NCI-H1048 (cell line): ENCODE measurements at regions not wholly inside any gene's neighbourhood (a gene's known extent, or its start where the extent isn't known, plus 50 kb on each side); places are given as distances from the start of the nearest gene placed in this dataset.

Source experiments
- DNase-seq: peaks from one replicate; lab custom pipeline; 2025; lab: John Stamatoyannopoulos, UW

DNA sequence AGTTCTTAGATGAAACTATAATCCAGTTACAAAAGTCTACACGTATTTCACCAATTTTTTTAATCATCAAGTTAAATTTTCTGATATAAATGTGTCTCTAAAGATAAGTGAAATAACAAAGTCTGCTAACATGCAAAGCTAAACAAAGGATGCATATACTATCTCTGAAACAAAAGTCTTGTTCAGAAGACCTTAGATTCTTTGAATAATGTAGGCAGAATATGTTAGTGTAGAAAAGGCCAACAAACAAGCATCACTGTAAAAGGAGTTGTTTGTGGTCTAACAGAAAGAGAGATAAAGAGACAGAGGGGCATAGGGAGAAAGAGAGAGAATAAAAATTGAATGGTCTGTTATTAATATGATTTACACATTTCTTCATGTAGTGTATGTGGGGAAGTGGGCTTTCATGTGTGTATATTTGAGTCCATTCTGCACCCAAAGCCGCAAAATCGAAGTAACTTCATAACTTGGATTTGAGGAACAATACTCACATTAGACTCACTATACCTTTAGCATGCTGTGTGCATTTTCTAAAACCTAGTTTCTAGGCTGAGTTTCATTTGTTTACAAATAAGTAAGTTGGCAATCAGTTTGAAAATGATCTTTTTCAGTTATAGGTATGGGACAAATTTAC lies 734.8 kb upstream of the REG3G start:
- DNase-seq: no peak

DNA sequence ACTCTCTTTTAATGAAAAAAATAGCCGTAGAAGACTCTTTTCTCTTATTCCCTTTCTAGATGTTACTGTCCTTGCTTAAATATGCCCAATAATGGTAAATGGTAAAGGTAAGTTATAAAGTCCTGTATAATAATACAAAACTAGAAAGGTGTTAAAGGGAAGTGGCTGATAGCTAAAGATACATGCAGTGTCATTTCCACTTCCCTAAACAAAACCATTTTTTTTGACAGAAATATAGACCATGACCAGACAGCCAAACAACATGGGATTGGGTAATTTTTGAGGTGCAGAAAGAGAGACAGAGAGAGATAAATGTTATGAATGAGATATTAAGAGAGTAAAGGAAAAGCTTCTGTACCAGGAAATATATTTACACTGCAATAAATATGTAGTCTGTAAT lies 731.7 kb upstream of the REG3G start:
- no peak for DNase-seq

DNA sequence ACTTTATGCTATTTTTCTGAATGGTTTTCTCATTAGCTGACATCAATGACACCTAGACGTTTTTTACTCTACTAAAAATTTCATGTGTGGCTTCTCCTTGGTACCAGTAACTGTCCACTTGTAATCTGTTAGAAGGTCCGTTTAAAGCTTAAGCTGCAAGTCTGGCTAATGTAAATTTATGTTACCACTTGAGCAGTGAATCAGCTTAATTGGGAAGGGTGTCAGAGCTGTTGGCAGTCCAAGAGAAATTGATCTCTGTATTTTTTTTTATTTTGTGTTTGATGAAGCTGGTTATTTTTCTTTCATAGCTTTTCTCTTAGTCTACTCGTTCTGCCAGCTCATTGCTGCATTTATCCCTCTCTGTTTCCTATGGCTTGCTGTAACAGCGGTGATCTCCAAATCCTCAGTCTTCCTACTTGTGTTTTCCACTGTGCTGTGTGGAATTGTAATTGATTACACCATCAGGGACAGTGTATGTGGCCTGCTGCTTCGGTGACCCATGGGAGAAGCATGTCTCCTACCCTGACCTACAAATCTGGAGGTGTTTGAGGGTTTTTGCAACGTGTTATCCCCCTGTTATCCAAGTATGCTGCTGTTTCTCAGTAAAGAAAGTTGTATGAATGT lies 724.2 kb upstream of the REG3G start:
- DNase-seq: no peak

DNA sequence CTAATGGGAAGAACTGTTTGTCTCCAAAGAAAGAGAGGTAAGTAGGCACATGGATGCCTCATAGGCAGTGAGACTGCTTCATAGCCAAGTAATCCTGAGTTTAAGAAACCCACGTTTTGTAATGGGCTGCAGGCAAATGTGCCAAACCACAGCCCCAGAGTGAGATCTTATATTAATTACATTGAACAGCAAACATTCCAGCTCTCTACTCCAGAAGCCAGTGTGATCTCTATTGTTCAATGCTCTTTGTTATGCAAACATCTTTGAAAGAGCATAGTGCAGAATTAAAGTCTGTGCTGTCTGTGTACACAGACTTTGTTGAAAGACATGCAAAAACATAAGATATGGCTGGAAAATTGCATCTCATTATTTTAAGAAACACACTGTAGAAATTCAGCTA lies 720.8 kb upstream of the REG3G start:
- no peak for DNase-seq

DNA sequence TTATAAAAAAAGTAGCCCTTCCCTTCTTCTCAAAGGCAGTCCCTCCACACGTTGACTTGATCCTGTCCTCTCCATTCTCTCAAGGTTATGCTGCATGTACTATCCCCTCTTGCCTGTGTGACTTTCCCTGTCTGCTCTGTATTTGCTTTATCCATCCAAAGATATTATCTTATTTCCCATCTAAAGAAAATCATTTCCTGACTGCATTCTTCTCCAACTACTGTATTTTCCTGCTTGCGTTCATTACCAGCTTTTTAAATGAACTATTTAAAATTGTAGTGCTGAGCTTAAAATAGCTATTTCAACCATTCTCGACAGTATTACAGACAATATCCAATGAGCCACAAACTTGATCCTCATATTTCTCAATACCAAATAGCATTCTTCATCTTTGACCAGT lies 716.0 kb upstream of the REG3G start:
- no peak for DNase-seq

DNA sequence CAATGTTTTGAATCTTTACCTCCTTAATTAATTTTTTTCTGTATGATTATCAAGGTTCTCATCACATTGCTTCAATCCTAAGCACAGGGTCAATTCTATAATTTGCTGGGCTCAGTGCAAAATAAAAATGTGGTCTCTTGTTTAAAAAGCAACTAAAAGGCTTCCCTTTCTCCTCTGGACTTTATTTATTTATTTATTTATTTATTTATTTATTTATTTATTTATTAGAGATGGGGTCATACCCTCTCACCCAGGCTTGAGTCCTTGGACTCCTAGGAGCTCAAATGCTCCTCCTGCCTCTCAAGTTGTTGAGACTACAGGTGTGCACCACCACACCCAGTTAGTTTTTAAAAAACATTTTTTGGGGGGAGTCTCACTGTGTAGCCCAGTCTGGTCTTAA lies 710.1 kb upstream of the REG3G start:
- no peak for DNase-seq

DNA sequence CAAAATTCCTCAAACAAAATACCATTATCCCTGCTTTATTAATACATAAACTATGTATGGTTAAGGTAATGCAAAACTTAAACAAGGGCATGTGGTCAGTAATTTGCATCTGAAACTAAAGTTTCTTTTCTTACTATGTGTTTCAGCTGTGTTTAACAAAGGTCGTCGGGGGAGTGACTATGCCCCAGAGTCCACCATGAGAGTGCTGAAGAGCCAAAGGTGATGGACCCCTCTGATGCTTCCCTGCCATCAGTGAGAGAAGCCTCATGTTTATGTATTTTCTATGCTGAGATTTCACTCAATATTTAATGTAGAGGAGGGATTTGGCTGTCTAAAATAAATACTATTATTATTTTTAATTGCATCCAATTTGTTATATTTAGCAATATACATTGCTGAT lies 707.2 kb upstream of the REG3G start:
- DNase-seq: no peak

DNA sequence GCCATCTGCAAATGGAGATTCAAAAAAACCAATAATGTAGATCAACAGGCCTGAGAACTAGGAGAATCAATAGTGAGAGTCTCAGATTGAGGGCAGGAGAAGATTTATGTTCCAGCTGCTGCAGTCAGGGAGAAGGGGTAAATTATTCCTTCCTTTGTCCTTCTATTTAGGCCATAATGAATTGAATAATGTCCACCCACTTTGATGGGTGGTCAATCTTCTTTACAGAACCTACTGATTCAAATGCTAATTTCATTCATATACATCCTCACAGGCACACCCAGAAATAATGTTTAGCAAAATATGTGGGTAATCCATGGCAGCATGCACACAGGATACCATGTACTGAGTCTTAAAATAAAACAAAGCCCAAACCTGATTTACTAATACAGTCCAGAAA lies 695.3 kb upstream of the REG3G start:
- no peak for DNase-seq

DNA sequence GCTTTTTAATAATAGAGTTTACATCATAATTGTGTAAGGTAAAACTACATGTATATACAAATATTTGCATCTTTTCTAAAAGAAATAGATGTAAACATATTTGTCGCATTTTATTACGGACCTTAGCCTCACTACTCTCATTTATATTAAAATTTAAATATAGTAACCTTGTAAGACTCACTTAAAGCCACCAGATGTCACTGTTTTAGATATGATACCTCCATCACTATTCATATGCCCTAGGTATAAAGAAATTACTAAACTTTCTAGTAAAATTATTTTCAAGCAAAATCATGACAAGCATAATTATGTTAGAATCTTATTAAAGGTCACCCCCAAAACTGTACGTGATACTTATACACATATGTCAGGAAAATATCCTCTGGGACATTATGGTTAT lies 674.3 kb upstream of the REG3G start:
- DNase-seq: no peak

DNA sequence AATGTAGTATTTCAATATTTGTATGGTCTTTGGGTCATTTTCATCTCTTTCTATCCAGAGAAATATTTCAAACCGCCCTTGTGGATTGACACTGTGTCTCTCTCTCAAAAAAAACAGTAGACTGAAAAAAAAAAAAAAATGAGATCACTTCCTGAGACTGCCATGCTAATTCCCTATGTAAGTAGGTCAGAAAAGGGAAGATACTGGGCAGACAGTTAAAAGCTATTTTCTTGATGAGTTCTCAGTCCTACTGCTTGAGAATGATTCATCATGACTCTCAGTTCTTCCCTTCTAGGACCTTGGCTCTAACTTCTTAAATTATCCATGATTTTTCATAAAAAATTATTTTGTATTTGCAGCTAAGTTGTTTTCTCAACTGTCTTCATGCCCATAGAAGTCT lies 672.3 kb upstream of the REG3G start:
- DNase-seq: no peak

DNA sequence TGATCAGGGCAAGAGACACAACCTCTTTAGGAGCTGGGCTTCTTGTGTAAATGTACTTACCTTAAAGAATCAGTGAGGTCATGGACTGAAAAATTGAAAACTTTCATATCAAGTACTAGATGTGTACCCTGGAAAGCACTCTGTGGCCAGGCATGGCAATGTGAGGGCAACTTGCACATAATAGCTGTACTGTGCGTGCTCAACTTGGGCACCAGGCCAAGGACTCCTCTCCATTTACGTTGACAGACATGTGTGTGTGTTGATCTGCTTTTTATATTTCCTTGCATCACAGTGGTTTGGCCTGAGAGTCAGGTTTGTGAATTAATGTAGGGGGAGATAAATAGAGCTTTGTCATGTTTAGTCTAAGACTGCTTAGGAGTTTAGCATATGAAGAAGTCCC lies 669.5 kb upstream of the REG3G start:
- no peak for DNase-seq

DNA sequence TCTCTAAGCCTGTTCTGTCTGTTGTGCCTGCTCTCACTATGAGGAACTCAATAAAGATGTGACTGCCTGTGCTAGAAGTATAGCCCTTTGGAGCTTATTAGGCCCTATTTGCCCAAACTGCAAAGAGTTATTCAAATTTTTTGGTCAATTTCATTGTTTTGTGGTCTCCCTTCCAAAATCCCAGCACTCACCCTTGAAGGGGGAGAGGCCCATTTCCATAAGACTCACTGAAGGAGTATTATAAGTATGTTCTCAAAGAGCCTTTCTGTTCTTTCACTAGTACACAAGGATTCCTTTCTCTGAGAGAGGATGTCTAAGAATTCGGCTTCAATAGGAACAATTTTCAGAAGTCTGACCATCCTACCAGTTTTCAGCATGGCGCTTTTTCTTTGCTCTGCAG lies 641.9 kb upstream of the REG3G start:
- DNase-seq: no peak

DNA sequence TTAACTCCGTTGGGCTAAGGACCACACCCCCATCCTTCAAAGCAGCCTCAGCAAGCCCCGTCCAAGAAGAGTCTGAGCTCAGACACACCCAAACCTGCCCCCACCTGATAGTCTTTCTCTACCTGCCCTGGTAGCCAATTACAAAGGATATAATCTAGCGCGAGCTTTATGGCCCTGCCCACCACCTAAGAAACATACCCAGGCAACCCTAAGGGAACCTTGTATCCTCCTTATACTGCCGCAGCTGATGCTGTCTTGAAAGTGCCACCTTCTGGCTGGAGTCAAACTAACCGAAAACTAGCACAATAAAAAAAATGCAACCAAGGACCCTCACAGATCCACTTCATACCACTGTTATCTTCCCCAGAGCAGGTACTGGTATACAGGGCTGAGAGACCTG lies 628.3 kb upstream of the REG3G start:
- no peak for DNase-seq

DNA sequence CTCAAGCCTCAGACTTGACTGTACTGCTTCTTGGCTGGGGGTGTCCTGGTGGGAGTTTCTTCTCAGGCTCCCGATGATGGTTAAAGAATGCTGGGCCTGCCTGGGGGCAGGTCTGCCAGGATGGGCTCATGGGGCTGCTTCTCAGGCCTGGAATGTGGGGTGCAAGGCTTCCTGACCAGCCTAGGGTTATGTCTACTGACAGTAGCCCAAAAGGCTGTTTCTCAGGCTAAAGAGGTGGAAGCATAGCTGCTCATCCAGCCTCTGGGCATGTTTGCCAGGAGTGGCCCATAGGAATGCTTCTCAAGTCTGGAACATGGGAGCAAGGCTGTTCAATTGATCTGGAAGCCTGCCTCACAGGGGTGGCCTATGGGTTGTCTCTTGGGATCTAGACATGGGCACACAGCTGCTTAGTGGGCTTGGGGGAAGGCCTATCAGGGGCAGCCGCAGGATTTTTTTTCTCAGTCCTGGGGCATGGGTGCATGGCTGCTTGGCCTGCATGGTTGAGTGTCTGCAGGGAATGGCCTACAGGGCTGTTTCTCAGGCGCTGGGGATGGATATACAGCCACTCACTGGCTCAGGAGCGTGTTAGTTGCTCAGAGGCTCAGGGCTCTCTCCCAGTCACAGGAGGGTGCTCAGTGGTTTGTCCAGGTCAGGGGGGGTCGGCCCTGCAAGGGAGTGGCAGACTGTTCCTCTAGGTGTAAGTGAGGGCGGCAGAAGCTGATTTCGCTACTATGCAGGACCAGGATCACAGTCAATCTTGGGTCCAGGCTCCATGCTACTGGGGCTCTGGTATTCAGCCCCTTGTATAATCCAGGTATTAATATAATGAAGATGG lies 617.3 kb upstream of the REG3G start:
- no peak for DNase-seq

DNA sequence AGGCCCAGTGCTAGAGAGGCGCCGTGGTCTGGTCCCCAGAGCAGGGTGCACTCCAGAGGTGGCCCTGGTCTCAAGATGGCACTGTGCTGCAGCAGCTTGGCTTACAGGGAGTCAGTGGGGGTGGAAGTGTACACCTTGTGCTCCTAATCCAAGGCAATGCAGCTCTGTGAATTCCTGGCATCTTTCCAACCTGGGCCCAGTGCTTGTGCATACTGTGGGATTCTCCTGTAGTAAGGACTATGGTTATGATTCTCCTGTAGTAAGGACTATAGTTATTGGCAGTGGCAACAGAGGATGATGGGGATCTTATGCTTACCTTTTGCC lies 616.7 kb upstream of the REG3G start:
- DNase-seq: no peak

DNA sequence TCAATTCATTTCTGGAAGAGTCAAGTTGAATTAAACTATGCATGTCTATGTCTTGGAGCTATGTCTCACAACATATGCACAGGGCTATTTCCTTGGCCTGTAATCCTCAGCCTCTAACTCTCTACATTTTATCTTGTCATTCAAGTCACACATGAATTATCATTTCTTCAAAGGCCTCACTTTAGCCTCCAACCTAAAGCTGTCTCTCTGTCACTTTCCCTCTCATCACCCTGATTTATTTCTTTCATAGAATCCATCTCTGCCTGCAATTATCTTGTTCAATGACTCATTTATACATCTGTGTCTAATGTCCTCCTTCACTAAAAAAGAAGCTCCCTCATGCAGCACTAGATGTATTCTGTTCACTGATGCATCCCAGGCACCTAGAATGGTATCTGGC lies 614.2 kb upstream of the REG3G start:
- no peak for DNase-seq

DNA sequence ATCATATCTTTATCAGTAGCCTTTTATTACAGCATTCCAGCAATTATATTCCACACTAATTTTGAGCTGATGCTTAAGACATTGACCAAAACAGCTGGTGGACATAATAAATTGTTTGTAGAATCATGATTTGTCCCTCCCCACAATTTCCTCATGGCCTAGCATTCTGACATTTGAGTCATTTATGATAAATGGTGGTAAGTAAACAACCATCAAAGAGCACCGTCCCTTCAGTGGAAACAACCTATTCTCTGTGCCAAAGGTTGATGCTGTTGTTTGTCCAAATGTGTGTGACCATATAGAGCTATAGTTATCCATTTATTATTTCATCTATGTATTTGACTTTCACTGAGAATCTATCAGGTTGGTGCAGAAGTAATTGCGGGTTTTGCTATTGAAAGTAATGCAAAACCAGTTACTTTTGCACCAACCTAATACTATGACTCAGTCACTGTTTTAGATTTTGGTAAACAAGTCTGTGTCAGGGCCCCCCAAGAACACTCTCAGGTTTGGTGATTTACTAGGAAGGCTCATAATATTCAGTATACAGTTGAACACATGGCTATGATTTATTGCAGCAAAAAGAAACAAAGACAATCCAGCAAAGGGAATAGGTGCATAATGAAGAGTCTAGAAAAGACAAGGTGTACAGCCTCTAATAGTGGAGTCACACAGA lies 608.7 kb upstream of the REG3G start:
- no peak for DNase-seq

DNA sequence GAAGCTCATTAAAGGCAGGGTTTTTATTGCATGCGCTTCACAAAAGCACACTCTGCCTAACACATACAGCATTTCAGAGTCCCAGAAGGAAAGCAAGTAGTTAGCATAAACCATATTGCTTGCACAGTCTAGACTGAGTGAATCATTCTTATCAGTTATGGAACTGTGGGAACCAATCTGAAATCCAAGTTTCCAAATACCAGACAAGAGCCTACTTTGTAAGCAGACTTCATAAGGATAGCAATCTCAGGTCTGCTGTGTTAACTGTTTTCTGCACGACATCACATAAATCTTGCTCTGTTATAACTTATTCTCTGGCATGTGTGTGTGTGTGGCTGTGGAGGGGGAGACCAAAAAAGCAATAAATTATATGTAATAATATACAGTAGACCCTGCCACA lies 608.1 kb upstream of the REG3G start:
- no peak for DNase-seq

DNA sequence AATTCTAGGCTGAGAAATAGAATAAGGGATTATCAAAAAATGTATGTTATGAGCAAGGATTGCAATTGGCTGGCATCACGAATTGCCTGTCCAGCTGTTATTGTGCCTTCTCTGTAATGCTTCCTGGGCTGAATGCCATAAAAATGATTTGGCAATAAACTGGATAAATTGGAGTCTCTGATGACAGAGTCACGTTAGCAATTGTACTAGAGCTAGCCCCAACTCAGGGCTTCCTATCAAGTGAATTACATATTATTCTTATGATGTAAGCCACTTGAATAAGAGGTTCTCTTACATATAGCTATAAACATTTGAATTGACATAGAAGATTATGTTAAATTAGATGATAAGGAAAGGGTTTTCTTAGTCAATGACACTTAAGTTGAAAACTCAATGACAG lies 607.5 kb upstream of the REG3G start:
- no peak for DNase-seq

DNA sequence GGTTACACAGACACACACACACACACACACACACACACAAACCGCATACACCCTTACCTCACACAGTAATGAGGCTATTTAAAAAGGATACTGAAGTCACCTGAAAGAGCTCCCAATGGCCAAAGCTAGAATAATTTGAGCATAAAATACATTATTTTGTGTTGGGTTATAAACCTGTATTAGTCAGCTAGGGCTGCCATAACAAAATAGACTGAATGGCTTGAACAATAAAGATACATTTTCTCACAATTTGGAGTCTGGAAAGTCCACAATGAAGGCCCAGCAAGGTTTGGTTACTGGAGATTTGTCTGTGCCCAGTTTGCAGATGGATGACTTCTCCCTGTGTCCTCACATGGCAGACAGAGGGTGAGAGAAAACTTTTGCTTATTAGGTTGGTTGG lies 605.4 kb upstream of the REG3G start:
- no peak for DNase-seq

DNA sequence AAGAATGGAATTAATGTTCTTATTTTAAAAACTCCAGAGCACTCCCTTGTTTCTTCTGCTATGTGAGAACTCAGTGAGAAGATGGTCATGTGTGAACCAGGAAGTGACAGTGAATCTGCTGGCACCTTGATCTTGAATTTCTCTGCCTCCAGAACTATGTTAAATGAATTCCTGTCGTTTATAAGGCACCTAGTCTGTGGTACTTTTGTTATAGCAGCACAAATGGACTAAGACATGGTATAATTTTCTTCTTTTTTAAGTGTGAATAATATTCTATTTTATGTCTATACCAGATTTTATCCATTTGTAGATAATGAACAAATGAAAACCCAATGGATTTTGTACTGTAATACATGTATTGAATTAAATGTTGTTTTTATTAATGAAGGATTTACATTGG lies 601.9 kb upstream of the REG3G start:
- DNase-seq: no peak

DNA sequence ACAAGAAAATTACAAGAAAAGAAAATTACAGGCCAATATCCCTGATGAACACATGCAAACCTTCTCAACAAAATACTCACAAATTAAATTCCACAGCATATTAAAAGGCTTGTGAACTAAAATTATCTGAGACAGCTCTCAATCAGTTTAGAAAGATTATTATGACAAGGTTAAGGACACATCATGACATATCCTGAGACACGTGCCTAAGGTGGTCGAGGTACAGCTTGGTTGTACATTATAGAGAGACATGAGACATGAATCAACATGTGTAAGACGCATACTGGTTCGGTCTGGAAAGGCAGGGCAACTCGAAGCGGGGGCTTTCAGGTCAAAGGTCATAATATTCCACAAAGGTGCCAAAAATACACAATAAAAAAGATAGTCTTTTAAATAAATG lies 598.3 kb upstream of the REG3G start:
- no peak for DNase-seq

DNA sequence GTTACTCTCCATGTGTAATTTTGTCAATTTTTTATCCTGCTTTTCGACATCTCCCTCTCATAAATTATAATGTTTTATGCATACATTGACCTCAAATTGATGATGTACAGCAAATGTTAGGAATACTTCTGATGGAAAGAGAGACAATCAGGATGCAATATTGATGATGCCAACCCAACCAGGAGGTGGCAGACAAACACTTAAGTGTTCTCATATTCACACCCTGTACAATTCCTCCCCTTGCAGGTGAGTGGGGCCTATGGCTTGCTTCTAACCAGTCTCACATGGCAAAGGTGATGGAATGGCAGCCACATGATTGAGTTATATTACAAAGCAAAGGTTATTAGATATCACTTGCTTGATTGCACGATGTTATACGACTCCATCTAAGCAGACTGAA lies 594.3 kb upstream of the REG3G start:
- DNase-seq: no peak
